Heart right ventricle (tissue), 16 donors: ENCODE measurements at regions not wholly inside any gene's neighbourhood (a gene's known extent, or its start where the extent isn't known, plus 50 kb on each side); places are given as distances from the start of the nearest gene placed in this dataset.

ENCODE experiments used
- ATAC-seq, 8 donors: fragments of 200-7000 bp; cut with Tn5 transposase; one replicate each; pipeline ENCODE4 v1.9.1; 2020; ENCODE audit warnings: mild to moderate bottlenecking in 8 of 8, moderate library complexity in 8 of 8, moderate number of reproducible peaks in 1 of 8
- DNase-seq, 2 donors: peaks; one replicate each; pipeline ENCODE4 v3.0.0-alpha.2; 2020
- H3K27ac ChIP-seq, 10 donors: fragments of 200-600 bp; sonication (generic) in 2 of 10; one replicate each; pipeline versions ENCODE4 v1.5.0 to v1.8.0; 2020 to 2022; ENCODE audit warnings: mild to moderate bottlenecking in 3 of 10
- H3K27me3 ChIP-seq, 7 donors: fragments of 200-600 bp; one replicate each; pipeline ENCODE4 v1.8.0; 2021 to 2022; ENCODE audit warnings: mild to moderate bottlenecking in 2 of 7
- H3K36me3 ChIP-seq, 9 donors: fragments of 200-600 bp; sonication (generic) in 1 of 9; one replicate each; pipeline versions ENCODE4 v1.5.0 to v1.8.0; 2020 to 2022; ENCODE audit warnings: mild to moderate bottlenecking in 2 of 9
- H3K4me1 ChIP-seq, 9 donors: fragments of 200-600 bp; sonication (generic) in 1 of 9; one replicate each; pipeline versions ENCODE4 v1.5.0 to v1.8.0; 2020 to 2022; ENCODE audit warnings: mild to moderate bottlenecking in 4 of 9
- H3K4me3 ChIP-seq, 10 donors: fragments of 200-600 bp; sonication (generic) in 2 of 10; one replicate each; pipeline versions ENCODE4 v1.5.0 to v1.8.0; 2020 to 2022; ENCODE audit warnings: mild to moderate bottlenecking in 7 of 10, moderate library complexity in 2 of 10
- H3K9me3 ChIP-seq, 11 donors: fragments of 200-600 bp in 10 of 11; sonication (generic) in 2 of 11; one replicate each; pipeline versions ENCODE4 v1.5.0 to v1.8.0; 2013 to 2022; ENCODE audit warnings: mild to moderate bottlenecking in 2 of 11, control low read depth in 1 of 11, moderate library complexity in 1 of 11
- WGBS, 2 donors: extraction: QIAGEN DNeasy Blood & Tissue Kit; methylation state at CpG; one replicate each; pipeline ENCODE4 v1.1.7; 2013; ENCODE audit warnings: inconsistent platforms in 1 of 2; 5-methylcytosine and 5-hydroxymethylcytosine counted together
- intact Hi-C, 10 donors: fragments of 100-400 bp; cut with DNase I; formaldehyde crosslinking; loops; one replicate each; pipeline versions ENCODE4 v1.11.1 to v1.14.2; 2022
- TF ChIP-seq, protein P1 (sequence below), 9 donors: fragments of 200-600 bp; sonication (generic) in 2 of 9; IDR thresholded peaks; one replicate each; pipeline versions ENCODE4 v1.5.0 to v1.8.0; 2021 to 2022; ENCODE audit warnings: antibody characterized with exemption in 9 of 9, mild to moderate bottlenecking in 5 of 9, moderate library complexity in 1 of 9
- donor health status: Arrhythmogenic right ventricular cardiomyopathy.
- donor health status: ischemic (EF 13 %, LVEDD 7.1; RV severe dilation, severe dysfunction).
- donor health status: healthy with polysubstance abuse.
- donor health status: DM: no; HTN: yes; CAD: no.
- donor health status: DM: no; HTN: no; CAD: no.
- donor health status: ischemic (EF 25% LVEDD 6.9; RV normal size, moderate dysfunction).
- donor health status: ischemic (EF 25% LVEDD 5.7; RV mildly dilated, moderate dysfunction).
- donor health status: healthy.
- donor health status: DM: yes; HTN: yes; CAD: no.
- donor health status: Ischemic cardiomyopathy.
- donor health status: ischemic (EF 35%, LVEDD 5.7; RV mildly dilated, moderate dysfunction).
- donor health status: nonischemic (EF 11% LVEDD 7.7; RV severe dilation, severe dysfunction).
- donor health status: DM: yes; HTN: yes; CAD: no.
- donor health status: PGD.
- donor health status: ischemic (EF 29% LVEDD 5.4; RV normal size, mild dysfunction).
- donor health status: nonischemic (EF 23%, LVEDD 6.1; RV moderate dilation, normal function).

GRCh38 chr18:52009958-52010357, 330.0 kb upstream of the DCC start:
- H3K27ac ChIP-seq = no peak overlapping the region
- H3K4me3 ChIP-seq = no peak overlapping the region
- WGBS, 2 donors = 51 to 78% methylated on average over 1 of the region's 1 CpG
- H3K4me1 ChIP-seq = no peaks in the 10 kb centered on the region
- no peaks in the 10 kb centered on the region for H3K9me3 ChIP-seq
- no peaks in the 10 kb centered on the region for H3K36me3 ChIP-seq
- DNase-seq (no peak), ATAC-seq (no peak)
- no peaks in the 10 kb centered on the region for H3K27me3 ChIP-seq
- TF ChIP-seq, protein P1, sequence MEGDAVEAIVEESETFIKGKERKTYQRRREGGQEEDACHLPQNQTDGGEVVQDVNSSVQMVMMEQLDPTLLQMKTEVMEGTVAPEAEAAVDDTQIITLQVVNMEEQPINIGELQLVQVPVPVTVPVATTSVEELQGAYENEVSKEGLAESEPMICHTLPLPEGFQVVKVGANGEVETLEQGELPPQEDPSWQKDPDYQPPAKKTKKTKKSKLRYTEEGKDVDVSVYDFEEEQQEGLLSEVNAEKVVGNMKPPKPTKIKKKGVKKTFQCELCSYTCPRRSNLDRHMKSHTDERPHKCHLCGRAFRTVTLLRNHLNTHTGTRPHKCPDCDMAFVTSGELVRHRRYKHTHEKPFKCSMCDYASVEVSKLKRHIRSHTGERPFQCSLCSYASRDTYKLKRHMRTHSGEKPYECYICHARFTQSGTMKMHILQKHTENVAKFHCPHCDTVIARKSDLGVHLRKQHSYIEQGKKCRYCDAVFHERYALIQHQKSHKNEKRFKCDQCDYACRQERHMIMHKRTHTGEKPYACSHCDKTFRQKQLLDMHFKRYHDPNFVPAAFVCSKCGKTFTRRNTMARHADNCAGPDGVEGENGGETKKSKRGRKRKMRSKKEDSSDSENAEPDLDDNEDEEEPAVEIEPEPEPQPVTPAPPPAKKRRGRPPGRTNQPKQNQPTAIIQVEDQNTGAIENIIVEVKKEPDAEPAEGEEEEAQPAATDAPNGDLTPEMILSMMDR (IDR thresholded peaks at IDR 0.05) = no peak
- intact Hi-C loops = no loop called here

- TF ChIP-seq, protein P1 (IDR thresholded peaks at IDR 0.05) = no peak
- H3K9me3 ChIP-seq = peaks cover 0 to 9% (median 0%) of the 10 kb centered on the region in 11 donors
- DNase-seq = no peak
Measured at GRCh38 chr18:52045946-52046675, 293.9 kb upstream of the DCC start.

GRCh38 chr18:52046842-52047241, 293.2 kb upstream of the DCC start:
- no peak overlapping the region for H3K27ac ChIP-seq
- no peak overlapping the region for H3K4me3 ChIP-seq
- H3K4me1 ChIP-seq = no peaks in the 10 kb centered on the region
- 68 to 75% methylated on average over 4 of the region's 4 CpGs for WGBS, 2 donors
- no peaks in the 10 kb centered on the region for H3K27me3 ChIP-seq
- TF ChIP-seq, protein P1 (IDR thresholded peaks at IDR 0.05) = no peak
- H3K9me3 ChIP-seq = peaks cover 0 to 14% (median 0%) of the 10 kb centered on the region in 11 donors
- ATAC-seq = no peak
- no peaks in the 10 kb centered on the region for H3K36me3 ChIP-seq
- no peak for DNase-seq
- intact Hi-C loops = no loop called here

More at GRCh38 chr18:52045946-52046675, 293.9 kb upstream of the DCC start:
- intact Hi-C loops = no loop called here
- no peak overlapping the region for H3K4me3 ChIP-seq
- ATAC-seq = no peak
- no peaks in the 10 kb centered on the region for H3K36me3 ChIP-seq
- H3K4me1 ChIP-seq = no peaks in the 10 kb centered on the region
- H3K27me3 ChIP-seq = no peaks in the 10 kb centered on the region
- 81% methylated on average over 5 of the region's 5 CpGs for WGBS, 2 donors
- no peak overlapping the region for H3K27ac ChIP-seq

- TF ChIP-seq, protein P1 (IDR thresholded peaks at IDR 0.05) = no peak
- no peaks in the 10 kb centered on the region for H3K36me3 ChIP-seq
- intact Hi-C loops = no loop called here
Measured at GRCh38 chr18:52054324-52054723, 285.7 kb upstream of the DCC start.

More at GRCh38 chr18:52054324-52054723, 285.7 kb upstream of the DCC start:
- H3K4me1 ChIP-seq = no peaks in the 10 kb centered on the region
- peaks cover 0 to 28% (median 2%) of the 10 kb centered on the region in 11 donors for H3K9me3 ChIP-seq
- DNase-seq = no peak
- H3K27me3 ChIP-seq = no peaks in the 10 kb centered on the region
- H3K27ac ChIP-seq = no peak overlapping the region
- ATAC-seq = no peak
- no peak overlapping the region for H3K4me3 ChIP-seq
